CD4-positive, alpha-beta T cell treated with Interleukin-15 for 1 hour (primary cell): ENCODE measurements at regions not wholly inside any gene's neighbourhood (a gene's known extent, or its start where the extent isn't known, plus 50 kb on each side); places are given as distances from the start of the nearest gene placed in this dataset.
A peak's percentile ranks its signal among the peaks of the same experiment; 100 is the strongest.

ENCODE experiments used
- DNase-seq: peaks from one replicate; pipeline ENCODE4 v3.0.0-alpha.2; 2020

- DNase-seq = no peak
These were observed 53.0 kb upstream of the ANKEF1 start for GRCh38 chr20:9981829-9982228.

- DNase-seq = peak; percentile 29
These were observed 56.3 kb upstream of the ANKEF1 start for GRCh38 chr20:9978397-9979004.

- DNase-seq = no peak
These were observed 57.2 kb upstream of the ANKEF1 start for GRCh38 chr20:9977629-9978028.

GRCh38 chr20:9974324-9974723, 60.5 kb upstream of the ANKEF1 start:
- no peak for DNase-seq

- DNase-seq = no peak
These were observed 63.0 kb upstream of the ANKEF1 start for GRCh38 chr20:9971746-9972145.

GRCh38 chr20:9969626-9970025, 65.2 kb upstream of the ANKEF1 start:
- no peak for DNase-seq

- DNase-seq = no peak
These were observed 66.8 kb upstream of the ANKEF1 start for GRCh38 chr20:9968015-9968414.

GRCh38 chr20:9966966-9967365, 67.8 kb upstream of the ANKEF1 start:
- no peak for DNase-seq

GRCh38 chr20:9963029-9963428, 71.8 kb upstream of the ANKEF1 start:
- DNase-seq = no peak

GRCh38 chr20:9958693-9959092, 76.1 kb upstream of the ANKEF1 start:
- no peak for DNase-seq

- DNase-seq = no peak
These were observed 79.1 kb upstream of the ANKEF1 start for GRCh38 chr20:9955646-9956045.

- no peak for DNase-seq
These were observed 85.2 kb upstream of the ANKEF1 start for GRCh38 chr20:9949563-9949962.

- no peak for DNase-seq
These were observed 89.4 kb upstream of the ANKEF1 start for GRCh38 chr20:9945408-9945807.

- no peak for DNase-seq
These were observed 92.1 kb upstream of the ANKEF1 start for GRCh38 chr20:9942736-9943135.

GRCh38 chr20:9940329-9940728, 94.5 kb upstream of the ANKEF1 start:
- no peak for DNase-seq

- DNase-seq = no peak
These were observed 95.6 kb upstream of the ANKEF1 start for GRCh38 chr20:9939231-9939630.

GRCh38 chr20:9935285-9935684, 96.4 kb upstream of the PAK5 start:
- DNase-seq = no peak

GRCh38 chr20:9930142-9930541, 91.3 kb upstream of the PAK5 start:
- no peak for DNase-seq

- DNase-seq = no peak
These were observed 90.1 kb upstream of the PAK5 start for GRCh38 chr20:9928955-9929354.

- DNase-seq = no peak
These were observed 89.4 kb upstream of the PAK5 start for GRCh38 chr20:9928281-9928737.

- no peak for DNase-seq
These were observed 88.3 kb upstream of the PAK5 start for GRCh38 chr20:9927224-9927623.

- no peak for DNase-seq
These were observed 87.6 kb upstream of the PAK5 start for GRCh38 chr20:9926476-9926875.

- DNase-seq = no peak
These were observed 87.1 kb upstream of the PAK5 start for GRCh38 chr20:9926007-9926406.

- no peak for DNase-seq
These were observed 84.8 kb upstream of the PAK5 start for GRCh38 chr20:9923648-9924047.

GRCh38 chr20:9920866-9921265, 82.0 kb upstream of the PAK5 start:
- DNase-seq = no peak
